ENCODE measurements at regions not wholly inside any gene's neighbourhood (a gene's known extent, or its start where the extent isn't known, plus 50 kb on each side); places are given as distances from the start of the nearest gene placed in this dataset.

- TF ChIP-seq CTCF (IDR thresholded peaks at IDR 0.05; ENCODE audit: insufficient read depth, low read length, poor library complexity, severe bottlenecking) (no peak), EZH2phosphoT487 (conservative IDR thresholded peaks at IDR 0.05; ENCODE audit: low read length) (no peak)
Measured at GRCh38 chr9:1832960-1833359, 182.2 kb upstream of the SMARCA2 start.
